SK-N-SH (cell line): ENCODE measurements at regions not wholly inside any gene's neighbourhood (a gene's known extent, or its start where the extent isn't known, plus 50 kb on each side); places are given as distances from the start of the nearest gene placed in this dataset.

ENCODE experiments used
- CTCF ChIA-PET: fragments of 300-600, 350-600 bp; formaldehyde crosslinking; extraction: SDS; loops from one replicate; lab custom pipeline; 2021; lab: Yijun Ruan, JAX
- POLR2A ChIA-PET: fragments of 350-600 bp; sonication (Branson Sonifier 250); formaldehyde crosslinking; extraction: SDS; loops from one replicate; lab custom pipeline; 2020; ENCODE audit warnings: antibody characterized with exemption, inconsistent platforms; lab: Yijun Ruan, JAX
- DNase-seq: peaks from one replicate; pipeline ENCODE4 v3.0.0; 2012
- H2AFZ ChIP-seq: fragments of 200-600 bp; sonication (generic); 2 replicates; pipeline ENCODE4 v1.8.1; 2016; ENCODE audit warnings: antibody characterized with exemption, mild to moderate bottlenecking, low read depth
- H3F3A ChIP-seq: fragments of 200-600 bp; sonication (generic); replicated peaks from 2 replicates; pipeline ENCODE3; 2016; ENCODE audit warnings: antibody characterized with exemption, mild to moderate bottlenecking; ENCODE audit not compliant: insufficient read depth
- H3K27ac ChIP-seq, 2 experiments: fragments of 200-500 bp in 1 of 2; fragments of 200-600 bp in 1 of 2; sonication (Bioruptor generic) in 1 of 2; sonication (generic), shearing (Covaris generic) in 1 of 2; 2 replicates each; pipeline versions ENCODE4 v1.5.1 to v1.6.1; 2014 to 2016; ENCODE audit warnings: low read depth in 2 of 2, inconsistent platforms in 1 of 2, low read length in 1 of 2, mild to moderate bottlenecking in 1 of 2, mixed read lengths in 1 of 2
- H3K27me3 ChIP-seq: fragments of 200-600 bp; sonication (generic), shearing (Covaris generic); 2 replicates; pipeline ENCODE4 v1.6.1; 2016; ENCODE audit warnings: mixed run types; ENCODE audit not compliant: insufficient read depth
- H3K36me3 ChIP-seq, 2 experiments: fragments of 200-500 bp in 1 of 2; fragments of 200-600 bp in 1 of 2; sonication (Bioruptor generic) in 1 of 2; sonication (generic) in 1 of 2; replicated peaks in 1 of 2; 2 replicates each; pipeline versions ENCODE3 to v1.5.1; 2014 to 2016; ENCODE audit warnings: low read length in 1 of 2, mild to moderate bottlenecking in 1 of 2; ENCODE audit not compliant: insufficient read depth in 2 of 2, control insufficient read depth in 1 of 2
- H3K4me1 ChIP-seq, 2 experiments: fragments of 200-500 bp in 1 of 2; fragments of 200-600 bp in 1 of 2; sonication (Bioruptor generic) in 1 of 2; sonication (generic), shearing (Covaris generic) in 1 of 2; 2 replicates each; pipeline versions ENCODE4 v1.5.1 to v1.6.1; 2014 to 2016; ENCODE audit warnings: low read depth in 1 of 2, low read length in 1 of 2, mixed run types in 1 of 2; ENCODE audit not compliant: insufficient read depth in 2 of 2, control insufficient read depth in 1 of 2
- H3K4me2 ChIP-seq: fragments of 200-600 bp; sonication (generic), shearing (Covaris generic); 2 replicates; pipeline ENCODE4 v1.6.1; 2017; ENCODE audit warnings: mixed run types
- H3K4me3 ChIP-seq, 2 experiments: fragments of 200-500 bp in 1 of 2; fragments of 200-600 bp in 1 of 2; sonication (Bioruptor generic) in 1 of 2; sonication (generic), shearing (Covaris generic) in 1 of 2; 2 replicates each; pipeline versions ENCODE4 v1.5.1 to v1.8.1; 2014 to 2016; ENCODE audit warnings: low read depth in 2 of 2, inconsistent platforms in 1 of 2, low read length in 1 of 2, mild to moderate bottlenecking in 1 of 2, mixed read lengths in 1 of 2, moderate library complexity in 1 of 2
- H3K79me2 ChIP-seq: fragments of 200-600 bp; sonication (generic); 2 replicates; pipeline ENCODE4 v1.8.1; 2017; ENCODE audit warnings: mild to moderate bottlenecking; ENCODE audit not compliant: insufficient read depth
- H3K9ac ChIP-seq: fragments of 200-600 bp; sonication (generic); 2 replicates; pipeline ENCODE4 v1.6.1; 2017; ENCODE audit warnings: mixed run types
- H3K9me2 ChIP-seq: fragments of 200-600 bp; sonication (generic); 2 replicates; pipeline ENCODE4 v1.6.1; 2017; ENCODE audit warnings: mixed run types
- H3K9me3 ChIP-seq: fragments of 200-600 bp; sonication (generic); 2 replicates; pipeline ENCODE4 v1.6.1; 2017; ENCODE audit warnings: mixed run types, mild to moderate bottlenecking, moderate library complexity
- H4K20me1 ChIP-seq: fragments of 200-600 bp; sonication (generic); 2 replicates; pipeline ENCODE4 v1.6.1; 2017; ENCODE audit warnings: mild to moderate bottlenecking, mixed run types; ENCODE audit not compliant: insufficient read depth
- ELF1 ChIP-seq: IDR thresholded peaks from 2 replicates; pipeline ENCODE4 v1.4.0; 2012
- GABPA ChIP-seq: IDR thresholded peaks from 2 replicates; pipeline ENCODE4 v1.4.0; 2012; ENCODE audit warnings: low read depth, mild to moderate bottlenecking
- GATA2 ChIP-seq: sonication (generic); formaldehyde crosslinking; IDR thresholded peaks from 2 replicates; pipeline ENCODE4 v1.5.0; 2020; ENCODE audit warnings: mild to moderate bottlenecking, missing genetic modification reagents
- JUND ChIP-seq: IDR thresholded peaks from 2 replicates; pipeline ENCODE4 v1.4.0; 2012
- MEF2A ChIP-seq: IDR thresholded peaks from 2 replicates; pipeline ENCODE4 v1.4.0; 2012; ENCODE audit warnings: low read depth, borderline replicate concordance
- NRF1 ChIP-seq: IDR thresholded peaks from 2 replicates; pipeline ENCODE4 v1.6.1; 2012; ENCODE audit warnings: low read depth, mild to moderate bottlenecking, low read length
- RCOR1 ChIP-seq: fragments of 150-350 bp; IDR thresholded peaks from 2 replicates; pipeline ENCODE4 v1.6.1; 2017; ENCODE audit warnings: antibody characterized with exemption, low read length
- RXRA ChIP-seq: IDR thresholded peaks from 2 replicates; pipeline ENCODE4 v1.4.0; 2012; ENCODE audit warnings: low read depth, mild to moderate bottlenecking, borderline replicate concordance
- SIN3A ChIP-seq: IDR thresholded peaks from 2 replicates; pipeline ENCODE4 v1.6.1; 2012; ENCODE audit warnings: low read depth, mild to moderate bottlenecking, low read length, moderate library complexity, borderline replicate concordance
- SMC3 ChIP-seq: IDR thresholded peaks from 2 replicates; pipeline ENCODE4 v1.6.1; 2012; ENCODE audit warnings: low read depth, low read length, improper control_type of control experiment
- TCF12 ChIP-seq: IDR thresholded peaks from 2 replicates; pipeline ENCODE4 v1.4.0; 2012
- TEAD4 ChIP-seq: IDR thresholded peaks from 2 replicates; pipeline ENCODE4 v1.4.0; 2012; ENCODE audit warnings: mild to moderate bottlenecking, borderline replicate concordance; ENCODE audit not compliant: insufficient read depth
- YY1 ChIP-seq: IDR thresholded peaks from 2 replicates; pipeline ENCODE4 v1.4.0; 2012; ENCODE audit warnings: low read depth, mild to moderate bottlenecking
- WGBS: methylation state at CpG from one replicate; pipeline ENCODE4 v1.1.6; 2017; ENCODE audit warnings: low lambda C conversion rate; 5-methylcytosine and 5-hydroxymethylcytosine counted together
- TF ChIP-seq, protein P1 (sequence below): fragments of 150-350 bp; IDR thresholded peaks from 2 replicates; pipeline ENCODE4 v1.6.1; 2017; ENCODE audit warnings: antibody characterized with exemption, low read length, low read depth, borderline replicate concordance
- TF ChIP-seq, protein P2 (sequence below): IDR thresholded peaks from 2 replicates; pipeline ENCODE4 v1.4.0; 2012; ENCODE audit warnings: low read depth, borderline replicate concordance
- TF ChIP-seq, protein P3 (sequence below): IDR thresholded peaks from 2 replicates; pipeline ENCODE4 v1.4.0; 2012; ENCODE audit warnings: low read depth, borderline replicate concordance
- TF ChIP-seq, protein P4 (sequence below): IDR thresholded peaks from 2 replicates; pipeline ENCODE4 v1.4.0; 2012; ENCODE audit warnings: low read depth
- TF ChIP-seq, protein P5 (sequence below): IDR thresholded peaks from 2 replicates; pipeline ENCODE4; 2012
- TF ChIP-seq, protein P6 (sequence below): fragments of 150-350 bp; IDR thresholded peaks from 2 replicates; pipeline ENCODE4 v1.6.1; 2016; ENCODE audit warnings: mild to moderate bottlenecking, low read depth, low read length

DNA sequence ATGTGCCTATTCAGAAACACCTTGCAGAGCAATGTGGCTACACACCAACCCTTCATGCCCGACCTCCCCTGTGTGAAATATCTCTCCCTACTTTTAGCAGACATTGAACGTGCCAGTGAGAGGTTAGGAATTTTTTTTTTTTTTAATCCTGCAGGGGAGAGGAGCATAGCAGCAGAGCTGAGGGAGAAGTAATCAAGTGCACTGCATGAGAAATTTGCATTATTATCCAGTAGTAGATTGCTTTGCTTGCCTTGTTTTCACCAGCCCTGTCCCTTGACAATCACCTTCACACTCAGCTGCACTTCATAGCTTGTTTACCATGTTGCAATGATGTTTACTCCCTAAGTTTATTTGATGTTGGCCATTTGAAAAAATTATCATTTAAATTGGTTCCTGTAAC lies 489.6 kb upstream of the ZNF608 start:
- H3K27ac ChIP-seq = no peak overlapping the region
- no peaks in the 10 kb centered on the region for H3K9me3 ChIP-seq
- no peaks in the 10 kb centered on the region for H4K20me1 ChIP-seq
- no peak for DNase-seq
- H3K79me2 ChIP-seq = no peaks in the 10 kb centered on the region
- H3F3A ChIP-seq = peaks cover 8% of the 10 kb centered on the region
- H3K36me3 ChIP-seq = no peaks in the 10 kb centered on the region
- no peak overlapping the region for H2AFZ ChIP-seq
- no peak overlapping the region for H3K4me3 ChIP-seq
- H3K4me1 ChIP-seq = peaks cover 3 to 13% of the 10 kb centered on the region in 2 experiments; a peak in 2 of 4 replicates
- no peak overlapping the region for H3K4me2 ChIP-seq
- no peak overlapping the region for H3K9ac ChIP-seq
- H3K27me3 ChIP-seq = no peaks in the 10 kb centered on the region
- ChIA-PET POLR2A (no interaction called here), CTCF (interaction anchor here (0.7 to 1.3 kb wide), 2 partner anchors 137 to 574 kb away, joined by 3 read pairs; no protein-coding TSS in a partner anchor)
- WGBS = 86% methylated on average over 2 of the region's 2 CpGs
- no peak for TF ChIP-seq SIN3A
- TF ChIP-seq JUND = no peak
- no peak for TF ChIP-seq GABPA
- TF ChIP-seq YY1 = no peak
- no peak for TF ChIP-seq ELF1
- no peak for TF ChIP-seq RXRA
- TF ChIP-seq, protein P1, sequence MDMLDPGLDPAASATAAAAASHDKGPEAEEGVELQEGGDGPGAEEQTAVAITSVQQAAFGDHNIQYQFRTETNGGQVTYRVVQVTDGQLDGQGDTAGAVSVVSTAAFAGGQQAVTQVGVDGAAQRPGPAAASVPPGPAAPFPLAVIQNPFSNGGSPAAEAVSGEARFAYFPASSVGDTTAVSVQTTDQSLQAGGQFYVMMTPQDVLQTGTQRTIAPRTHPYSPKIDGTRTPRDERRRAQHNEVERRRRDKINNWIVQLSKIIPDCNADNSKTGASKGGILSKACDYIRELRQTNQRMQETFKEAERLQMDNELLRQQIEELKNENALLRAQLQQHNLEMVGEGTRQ = no peak
- TF ChIP-seq, protein P2, sequence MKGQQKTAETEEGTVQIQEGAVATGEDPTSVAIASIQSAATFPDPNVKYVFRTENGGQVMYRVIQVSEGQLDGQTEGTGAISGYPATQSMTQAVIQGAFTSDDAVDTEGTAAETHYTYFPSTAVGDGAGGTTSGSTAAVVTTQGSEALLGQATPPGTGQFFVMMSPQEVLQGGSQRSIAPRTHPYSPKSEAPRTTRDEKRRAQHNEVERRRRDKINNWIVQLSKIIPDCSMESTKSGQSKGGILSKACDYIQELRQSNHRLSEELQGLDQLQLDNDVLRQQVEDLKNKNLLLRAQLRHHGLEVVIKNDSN = no peak
- TF ChIP-seq, protein P3, sequence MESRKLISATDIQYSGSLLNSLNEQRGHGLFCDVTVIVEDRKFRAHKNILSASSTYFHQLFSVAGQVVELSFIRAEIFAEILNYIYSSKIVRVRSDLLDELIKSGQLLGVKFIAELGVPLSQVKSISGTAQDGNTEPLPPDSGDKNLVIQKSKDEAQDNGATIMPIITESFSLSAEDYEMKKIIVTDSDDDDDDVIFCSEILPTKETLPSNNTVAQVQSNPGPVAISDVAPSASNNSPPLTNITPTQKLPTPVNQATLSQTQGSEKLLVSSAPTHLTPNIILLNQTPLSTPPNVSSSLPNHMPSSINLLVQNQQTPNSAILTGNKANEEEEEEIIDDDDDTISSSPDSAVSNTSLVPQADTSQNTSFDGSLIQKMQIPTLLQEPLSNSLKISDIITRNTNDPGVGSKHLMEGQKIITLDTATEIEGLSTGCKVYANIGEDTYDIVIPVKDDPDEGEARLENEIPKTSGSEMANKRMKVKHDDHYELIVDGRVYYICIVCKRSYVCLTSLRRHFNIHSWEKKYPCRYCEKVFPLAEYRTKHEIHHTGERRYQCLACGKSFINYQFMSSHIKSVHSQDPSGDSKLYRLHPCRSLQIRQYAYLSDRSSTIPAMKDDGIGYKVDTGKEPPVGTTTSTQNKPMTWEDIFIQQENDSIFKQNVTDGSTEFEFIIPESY = no peak
- TF ChIP-seq, protein P4, sequence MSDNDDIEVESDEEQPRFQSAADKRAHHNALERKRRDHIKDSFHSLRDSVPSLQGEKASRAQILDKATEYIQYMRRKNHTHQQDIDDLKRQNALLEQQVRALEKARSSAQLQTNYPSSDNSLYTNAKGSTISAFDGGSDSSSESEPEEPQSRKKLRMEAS = no peak
- TF ChIP-seq SMC3 = no peak
- no peak for TF ChIP-seq TEAD4
- TF ChIP-seq NRF1 = no peak
- no peak for TF ChIP-seq GATA2
- TF ChIP-seq TCF12 = no peak
- H3K9me2 ChIP-seq = no peaks in the 10 kb centered on the region

DNA sequence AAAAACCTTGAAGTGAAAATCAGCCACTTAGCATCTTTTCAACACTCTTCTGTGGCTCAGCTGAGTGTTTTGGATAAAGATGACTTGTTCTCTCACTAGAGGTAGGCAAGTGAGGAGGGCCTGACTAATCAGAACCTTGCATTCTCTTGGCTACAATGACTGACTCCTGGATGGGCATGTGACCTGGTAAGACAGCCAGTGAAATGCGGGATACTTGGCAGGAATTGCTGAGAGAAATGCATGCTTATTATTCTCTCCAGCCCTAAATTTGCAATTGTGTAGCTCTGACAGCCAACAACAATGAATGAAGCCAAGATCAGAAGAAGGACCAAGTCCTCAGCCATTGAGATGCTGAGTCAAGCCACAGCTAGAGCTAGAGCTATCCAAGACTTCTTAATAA lies 490.5 kb upstream of the ZNF608 start:
- no peak for DNase-seq
- 90% methylated on average over 1 of the region's 1 CpG for WGBS
- POLR2A ChIA-PET = no interaction called here

More for the DNA sequence above, 490.5 kb upstream of the ZNF608 start:
- H3K4me3 ChIP-seq = no peak overlapping the region
- no peaks in the 10 kb centered on the region for H3K79me2 ChIP-seq
- no peaks in the 10 kb centered on the region for H4K20me1 ChIP-seq
- no peaks in the 10 kb centered on the region for H3K36me3 ChIP-seq
- no peak overlapping the region for H3K27ac ChIP-seq
- no peaks in the 10 kb centered on the region for H3K9me3 ChIP-seq
- peaks cover 3 to 13% of the 10 kb centered on the region in 2 experiments; a peak in 2 of 4 replicates for H3K4me1 ChIP-seq
- no peak overlapping the region for H3K4me2 ChIP-seq
- CTCF ChIA-PET = interaction anchor here (0.6 kb wide), 4 partner anchors 37 to 1217 kb away, joined by 3 read pairs; no protein-coding TSS in a partner anchor
- H3K9me2 ChIP-seq = no peaks in the 10 kb centered on the region
- H3K9ac ChIP-seq = no peak overlapping the region
- peaks cover 7% of the 10 kb centered on the region for H3F3A ChIP-seq
- no peaks in the 10 kb centered on the region for H3K27me3 ChIP-seq
- TF ChIP-seq, protein P5, sequence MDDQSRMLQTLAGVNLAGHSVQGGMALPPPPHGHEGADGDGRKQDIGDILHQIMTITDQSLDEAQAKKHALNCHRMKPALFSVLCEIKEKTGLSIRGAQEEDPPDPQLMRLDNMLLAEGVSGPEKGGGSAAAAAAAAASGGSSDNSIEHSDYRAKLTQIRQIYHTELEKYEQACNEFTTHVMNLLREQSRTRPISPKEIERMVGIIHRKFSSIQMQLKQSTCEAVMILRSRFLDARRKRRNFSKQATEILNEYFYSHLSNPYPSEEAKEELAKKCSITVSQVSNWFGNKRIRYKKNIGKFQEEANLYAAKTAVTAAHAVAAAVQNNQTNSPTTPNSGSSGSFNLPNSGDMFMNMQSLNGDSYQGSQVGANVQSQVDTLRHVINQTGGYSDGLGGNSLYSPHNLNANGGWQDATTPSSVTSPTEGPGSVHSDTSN = no peak
- TF ChIP-seq MEF2A (no peak), SMC3 (no peak), RCOR1 (no peak), NRF1 (no peak)
- TF ChIP-seq, protein P6, sequence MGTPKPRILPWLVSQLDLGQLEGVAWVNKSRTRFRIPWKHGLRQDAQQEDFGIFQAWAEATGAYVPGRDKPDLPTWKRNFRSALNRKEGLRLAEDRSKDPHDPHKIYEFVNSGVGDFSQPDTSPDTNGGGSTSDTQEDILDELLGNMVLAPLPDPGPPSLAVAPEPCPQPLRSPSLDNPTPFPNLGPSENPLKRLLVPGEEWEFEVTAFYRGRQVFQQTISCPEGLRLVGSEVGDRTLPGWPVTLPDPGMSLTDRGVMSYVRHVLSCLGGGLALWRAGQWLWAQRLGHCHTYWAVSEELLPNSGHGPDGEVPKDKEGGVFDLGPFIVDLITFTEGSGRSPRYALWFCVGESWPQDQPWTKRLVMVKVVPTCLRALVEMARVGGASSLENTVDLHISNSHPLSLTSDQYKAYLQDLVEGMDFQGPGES = no peak
- TF ChIP-seq, protein P4 = no peak
- TF ChIP-seq, protein P2 = no peak
- no peak overlapping the region for H2AFZ ChIP-seq
